Spleen (tissue), 7 donors: ENCODE measurements at regions not wholly inside any gene's neighbourhood (a gene's known extent, or its start where the extent isn't known, plus 50 kb on each side); places are given as distances from the start of the nearest gene placed in this dataset.

Source experiments
- CTCF ChIP-seq, 11 experiments: fragments of 200-600 bp in 7 of 11; fragments of 450-650 bp in 4 of 11; sonication (generic) in 4 of 11; IDR thresholded peaks in 8 of 11; conservative IDR thresholded peaks in 3 of 11; 1 replicate in 7 of 11; 2 replicates in 4 of 11; pipeline versions ENCODE4 v1.4.0 to v1.8.0; 2016 to 2021; ENCODE audit warnings: antibody characterized with exemption in 11 of 11, inconsistent platforms in 4 of 11, mild to moderate bottlenecking in 1 of 11
- POLR2A ChIP-seq, 3 donors: fragments of 450-650 bp; IDR thresholded peaks; one replicate each; pipeline ENCODE4 v1.5.1; 2017; ENCODE audit warnings: antibody characterized with exemption in 3 of 3, mild to moderate bottlenecking in 1 of 3
- donor health status: DM: no; HTN: no; CAD: no; lungs with moderate emphysema.
- donor health status: DM: no; HTN: no; CAD: no.
- donor health status: DM: no; HTN: no; CAD: no.

- no peak for TF ChIP-seq CTCF (IDR thresholded peaks at IDR 0.05 in 8 of 11, conservative IDR thresholded peaks at IDR 0.05 in 3 of 11)
- no peak for TF ChIP-seq POLR2A (IDR thresholded peaks at IDR 0.05)
Measured at GRCh38 chr13:99650410-99650809, 149.1 kb downstream of the TM9SF2 start.
